GM12872 (cell line): ENCODE measurements at regions not wholly inside any gene's neighbourhood (a gene's known extent, or its start where the extent isn't known, plus 50 kb on each side); places are given as distances from the start of the nearest gene placed in this dataset.

Source experiments
- CTCF ChIP-seq: IDR thresholded peaks from 3 replicates; pipeline ENCODE4 v1.5.1; 2011; ENCODE audit warnings: low read depth, mild to moderate bottlenecking, low read length, moderate library complexity; ENCODE audit not compliant: insufficient read depth

DNA sequence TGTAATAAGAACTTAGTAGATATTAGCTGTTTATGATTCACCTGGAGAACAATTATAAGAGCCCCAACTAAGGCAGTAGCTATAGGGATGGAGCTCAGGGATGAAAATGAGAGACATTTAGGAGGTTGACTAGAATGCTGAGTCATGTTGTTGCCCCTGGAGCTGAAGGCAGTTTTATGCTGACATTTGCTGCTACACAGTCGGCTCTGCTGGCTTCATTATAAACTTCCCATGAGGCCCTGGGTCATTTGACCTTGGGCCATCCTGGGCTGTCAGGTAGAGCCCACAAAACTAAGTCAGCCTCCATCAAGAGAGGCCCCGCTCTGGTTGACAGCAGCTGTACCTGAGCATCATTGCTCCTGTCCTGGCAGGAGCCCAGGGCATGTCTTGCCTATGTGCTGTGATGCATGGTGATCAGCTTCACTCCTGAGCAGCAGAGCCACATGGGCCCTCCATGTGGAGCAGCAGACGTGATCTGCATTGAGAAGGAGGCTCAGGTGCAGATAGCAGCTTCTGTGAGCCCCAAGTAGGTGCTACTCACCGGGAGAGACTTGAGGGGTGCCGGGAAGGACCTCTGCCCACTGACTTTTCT lies 112.4 kb downstream of the TBX19 start:
- TF ChIP-seq CTCF = no peak

DNA sequence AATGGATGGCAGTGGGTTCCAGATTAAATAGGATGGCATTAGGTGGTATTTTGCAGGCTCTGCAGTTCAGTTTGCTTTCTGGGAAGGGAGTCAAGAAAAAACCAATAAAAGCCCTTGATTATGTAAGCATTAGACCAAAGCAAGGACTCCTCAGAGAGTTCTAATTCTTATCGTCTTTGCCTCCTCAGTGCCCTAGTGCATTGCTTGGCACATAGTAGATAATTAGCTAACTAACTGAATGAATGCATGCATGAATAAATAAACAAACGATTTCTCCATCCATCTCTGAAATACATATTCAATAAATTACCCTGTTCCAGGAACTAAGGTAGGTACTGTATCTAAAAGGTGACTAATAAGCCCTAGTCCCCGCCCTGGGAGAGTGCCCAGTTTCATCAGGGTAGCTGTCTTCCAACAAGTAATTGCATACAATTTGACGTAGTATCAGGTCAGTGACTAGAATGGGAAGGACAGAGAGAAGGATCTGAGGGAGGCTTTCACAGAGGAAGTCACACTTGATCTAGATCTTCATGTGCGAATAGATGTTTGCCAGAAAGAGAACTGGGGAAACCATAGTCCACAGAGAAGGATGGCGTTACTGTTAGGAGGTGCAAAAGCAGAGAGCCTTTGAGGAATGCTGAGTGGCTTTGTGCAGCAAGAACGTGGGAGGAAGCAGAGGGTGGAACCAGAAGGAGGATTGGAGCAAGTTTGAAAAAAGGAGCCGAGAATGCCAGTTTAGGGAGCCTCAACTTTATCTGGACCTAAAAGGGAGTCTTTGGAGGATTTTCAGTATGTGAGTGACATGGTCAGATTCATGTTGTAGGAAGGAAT lies 111.4 kb downstream of the TBX19 start:
- no peak for TF ChIP-seq CTCF

DNA sequence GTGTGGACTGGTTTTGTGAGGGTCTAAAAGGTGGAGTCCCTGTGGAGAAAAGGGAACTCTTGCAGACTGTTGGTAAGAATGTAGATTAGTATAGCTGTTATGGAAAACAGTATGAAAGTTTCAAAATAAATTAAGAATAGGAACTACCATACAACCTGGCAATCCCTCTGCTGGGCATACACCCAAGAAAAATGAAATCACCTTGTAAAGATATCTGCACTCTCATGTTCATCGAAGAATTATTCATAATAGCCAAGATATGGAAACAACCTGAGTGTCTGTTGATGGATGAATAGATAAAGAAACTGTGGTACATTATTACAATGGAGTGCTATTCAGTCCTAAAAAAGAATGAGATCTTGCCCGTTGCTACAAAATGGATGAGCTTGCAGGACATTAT lies 109.6 kb downstream of the TBX19 start:
- no peak for TF ChIP-seq CTCF

- TF ChIP-seq CTCF = no peak
Observed at GRCh38 chr1:168387781-168388760, 107.4 kb downstream of the TBX19 start.

DNA sequence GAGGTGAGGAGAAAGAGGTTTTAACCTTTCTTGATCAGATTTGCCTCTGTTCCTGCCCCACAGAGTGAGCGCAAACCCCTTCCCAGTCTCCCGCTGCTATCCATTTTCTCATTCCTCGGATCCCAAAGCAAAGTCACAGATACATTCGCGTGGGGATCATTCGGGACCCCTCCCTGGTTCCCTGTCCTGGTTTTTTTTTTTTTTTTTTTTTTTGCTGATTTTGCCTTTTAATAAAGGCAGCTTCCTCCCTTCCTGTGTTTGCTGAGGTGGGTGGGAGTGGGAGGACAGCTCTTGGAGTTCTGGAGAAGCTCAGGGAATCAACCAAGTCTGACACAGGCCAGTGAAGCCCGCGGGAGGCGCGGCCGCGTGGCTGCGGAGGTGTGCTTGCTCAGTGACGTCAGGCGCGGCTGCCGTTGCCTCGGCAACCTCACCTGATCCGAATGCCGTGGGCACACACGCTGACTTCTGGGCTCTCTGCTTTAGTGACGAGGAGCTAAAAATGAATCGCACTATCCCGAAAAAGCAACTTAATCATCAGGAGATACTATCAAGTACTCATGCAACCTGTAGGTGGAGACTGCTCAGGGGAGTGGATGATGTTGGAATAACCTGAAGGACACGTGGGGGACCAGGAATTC lies 106.4 kb downstream of the TBX19 start:
- TF ChIP-seq CTCF = no peak

GRCh38 chr1:168386492-168386891 lies 105.8 kb downstream of the TBX19 start:
- TF ChIP-seq CTCF = no peak
